ENCODE measurements at regions not wholly inside any gene's neighbourhood (a gene's known extent, or its start where the extent isn't known, plus 50 kb on each side); places are given as distances from the start of the nearest gene placed in this dataset.

DNA sequence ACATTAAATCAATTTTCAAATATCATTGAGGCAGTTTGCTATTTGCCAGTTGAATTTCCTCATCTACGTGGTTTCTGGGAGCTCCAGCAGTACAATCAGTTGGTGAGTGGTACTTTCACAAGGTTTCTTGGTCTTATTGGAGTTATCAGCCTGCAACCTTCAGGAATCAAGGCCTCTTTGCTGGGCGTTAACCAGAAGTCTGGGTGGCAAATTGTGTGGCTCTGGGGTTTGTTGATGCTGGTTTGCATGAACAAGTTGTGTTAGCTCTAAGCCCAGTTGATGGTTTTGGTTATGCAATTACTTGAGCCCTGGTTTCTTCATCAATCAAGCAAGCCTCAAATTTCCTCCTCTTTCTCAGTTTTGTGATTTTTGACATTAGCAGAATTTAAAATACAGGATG is 152.9 kb upstream of the ANKRD55 start:
- Mint-ChIP-seq H3K36me3 (no peaks in the 10 kb centered on the region), H3K9me3 (no peaks in the 10 kb centered on the region), H3K27me3 (no peaks in the 10 kb centered on the region), H3K4me3 (no peak overlapping the region), H3K4me1 (no peaks in the 10 kb centered on the region), H3K27ac (no peak overlapping the region)
- WGBS (ENCODE audit: insufficient coverage), result 100% methylated on average over 1 of the region's 2 CpGs
- peaks cover 0 to 16% of the 10 kb centered on the region in 2 experiments for H3K27me3 ChIP-seq (replicated peaks in 1 of 2; ENCODE audit: control insufficient read depth in 2 of 2, extremely low read depth in 1 of 2, insufficient read depth in 2 of 2, low read length in 1 of 2)
- ATAC-seq (replicated peaks in 1 of 4) (no peak), DNase-seq (no peak)
- H3K4me1 ChIP-seq (ENCODE audit: control insufficient read depth in 1 of 2, extremely low read depth in 1 of 2, insufficient read depth in 2 of 2, low read length in 2 of 2), result no peaks in the 10 kb centered on the region
- ChIA-PET POLR2A (no interaction called here), CTCF (no interaction called here)
- no peaks in the 10 kb centered on the region for H3K36me3 ChIP-seq (ENCODE audit: control insufficient read depth in 2 of 2, extremely low read depth in 1 of 2, insufficient read depth in 1 of 2, low read length in 1 of 2)
- H3K4me3 ChIP-seq (ENCODE audit: control insufficient read depth in 1 of 2, extremely low read depth in 1 of 2, low read length in 1 of 2), result no peak overlapping the region
- H3K27ac ChIP-seq (ENCODE audit: low read length), result no peak overlapping the region
- H3K9me3 ChIP-seq, result no peaks in the 10 kb centered on the region

GRCh38 chr5:56384186-56384585 is 151.1 kb upstream of the ANKRD55 start:
- ATAC-seq (replicated peaks in 1 of 4) (no peak), DNase-seq (no peak)
- 89% methylated on average over 12 of the region's 12 CpGs for WGBS (ENCODE audit: insufficient coverage)
- H3K9me3 Mint-ChIP-seq, result no peaks in the 10 kb centered on the region
- no peaks in the 10 kb centered on the region for H3K36me3 ChIP-seq (ENCODE audit: control insufficient read depth in 2 of 2, extremely low read depth in 1 of 2, insufficient read depth in 1 of 2, low read length in 1 of 2)
- H3K4me1 ChIP-seq (ENCODE audit: control insufficient read depth in 1 of 2, extremely low read depth in 1 of 2, insufficient read depth in 2 of 2, low read length in 2 of 2), result no peaks in the 10 kb centered on the region
- POLR2A ChIA-PET, result interaction anchor here in 1 of 2 donors (0.7 kb wide), 1 partner anchor 21 kb away, joined by 3 read pairs; no protein-coding TSS in a partner anchor
- H3K36me3 Mint-ChIP-seq, result no peaks in the 10 kb centered on the region
- H3K9me3 ChIP-seq, result no peaks in the 10 kb centered on the region
- no peaks in the 10 kb centered on the region for H3K27me3 Mint-ChIP-seq
- H3K27ac ChIP-seq (ENCODE audit: low read length), result no peak overlapping the region
- no peak overlapping the region for H3K4me3 ChIP-seq (ENCODE audit: control insufficient read depth in 1 of 2, extremely low read depth in 1 of 2, low read length in 1 of 2)
- peaks cover 0 to 7% of the 10 kb centered on the region in 2 experiments for H3K27me3 ChIP-seq (replicated peaks in 1 of 2; ENCODE audit: control insufficient read depth in 2 of 2, extremely low read depth in 1 of 2, insufficient read depth in 2 of 2, low read length in 1 of 2)
- no peaks in the 10 kb centered on the region for H3K4me1 Mint-ChIP-seq
- H3K27ac Mint-ChIP-seq, result no peak overlapping the region
- no peak overlapping the region for H3K4me3 Mint-ChIP-seq
- CTCF ChIA-PET, result no interaction called here

DNA sequence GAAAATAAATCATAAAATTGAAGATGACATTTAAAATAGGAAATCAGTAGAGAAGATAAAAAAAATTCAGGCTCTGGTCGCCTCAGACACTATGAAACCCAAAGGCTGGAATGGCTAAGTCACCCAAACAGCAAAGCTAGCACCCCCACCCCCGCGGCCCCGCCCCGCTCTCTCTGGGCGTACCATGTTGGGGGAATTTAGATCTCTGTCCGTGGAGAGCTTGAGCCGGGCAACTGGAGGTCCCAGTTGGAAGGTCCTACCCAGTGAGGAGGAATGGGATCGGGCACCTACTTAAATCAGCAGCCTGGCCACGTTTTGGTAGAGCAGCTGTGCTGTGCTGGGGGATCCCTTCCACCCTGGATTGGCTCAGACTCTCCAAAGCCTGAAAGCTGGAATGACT is 150.6 kb upstream of the ANKRD55 start:
- Mint-ChIP-seq H3K4me1 (no peaks in the 10 kb centered on the region), H3K9me3 (no peaks in the 10 kb centered on the region), H3K36me3 (no peaks in the 10 kb centered on the region), H3K27ac (no peak overlapping the region), H3K27me3 (no peaks in the 10 kb centered on the region), H3K4me3 (no peak overlapping the region)
- 92% methylated on average over 3 of the region's 10 CpGs for WGBS (ENCODE audit: insufficient coverage)
- Histone ChIP-seq H3K27ac (ENCODE audit: low read length) (no peak overlapping the region), H3K4me1 (ENCODE audit: control insufficient read depth in 1 of 2, extremely low read depth in 1 of 2, insufficient read depth in 2 of 2, low read length in 2 of 2) (no peaks in the 10 kb centered on the region), H3K27me3 (replicated peaks in 1 of 2; ENCODE audit: control insufficient read depth in 2 of 2, extremely low read depth in 1 of 2, insufficient read depth in 2 of 2, low read length in 1 of 2) (peaks cover 0 to 7% of the 10 kb centered on the region in 2 experiments), H3K36me3 (ENCODE audit: control insufficient read depth in 2 of 2, extremely low read depth in 1 of 2, insufficient read depth in 1 of 2, low read length in 1 of 2) (no peaks in the 10 kb centered on the region), H3K9me3 (no peaks in the 10 kb centered on the region), H3K4me3 (ENCODE audit: control insufficient read depth in 1 of 2, extremely low read depth in 1 of 2, low read length in 1 of 2) (no peak overlapping the region)
- ChIA-PET POLR2A (no interaction called here), CTCF (no interaction called here)
- DNase-seq (no peak), ATAC-seq (replicated peaks in 1 of 4) (no peak)

GRCh38 chr5:56382896-56383295 is 149.8 kb upstream of the ANKRD55 start:
- ATAC-seq (replicated peaks in 1 of 4), result no peak
- H3K27ac Mint-ChIP-seq, result no peak overlapping the region

GRCh38 chr5:56377573-56377972 is 144.4 kb upstream of the ANKRD55 start:
- no peaks in the 10 kb centered on the region for H3K4me1 Mint-ChIP-seq
- H3K27ac Mint-ChIP-seq, result no peak overlapping the region
- no peak for DNase-seq
- H3K36me3 Mint-ChIP-seq, result no peaks in the 10 kb centered on the region
- H3K9me3 Mint-ChIP-seq, result peaks cover 0 to 4% (median 0%) of the 10 kb centered on the region in 3 donors
- no peak overlapping the region for H3K27ac ChIP-seq (ENCODE audit: low read length)
- no peak overlapping the region for H3K4me3 Mint-ChIP-seq
- H3K9me3 ChIP-seq, result no peaks in the 10 kb centered on the region
- H3K36me3 ChIP-seq (ENCODE audit: control insufficient read depth in 2 of 2, extremely low read depth in 1 of 2, insufficient read depth in 1 of 2, low read length in 1 of 2), result no peaks in the 10 kb centered on the region
- H3K4me1 ChIP-seq (ENCODE audit: control insufficient read depth in 1 of 2, extremely low read depth in 1 of 2, insufficient read depth in 2 of 2, low read length in 2 of 2), result no peaks in the 10 kb centered on the region
- no peak overlapping the region for H3K4me3 ChIP-seq (ENCODE audit: control insufficient read depth in 1 of 2, extremely low read depth in 1 of 2, low read length in 1 of 2)
- H3K27me3 ChIP-seq (replicated peaks in 1 of 2; ENCODE audit: control insufficient read depth in 2 of 2, extremely low read depth in 1 of 2, insufficient read depth in 2 of 2, low read length in 1 of 2), result peaks cover 0 to 3% of the 10 kb centered on the region in 2 experiments
- ATAC-seq (replicated peaks in 1 of 4), result no peak
- H3K27me3 Mint-ChIP-seq, result no peaks in the 10 kb centered on the region
- POLR2A ChIA-PET, result no interaction called here
- CTCF ChIA-PET, result no interaction called here

More at GRCh38 chr5:56382896-56383295, 149.8 kb upstream of the ANKRD55 start:
- H3K9me3 ChIP-seq, result no peaks in the 10 kb centered on the region
- peaks cover 0 to 7% of the 10 kb centered on the region in 2 experiments for H3K27me3 ChIP-seq (replicated peaks in 1 of 2; ENCODE audit: control insufficient read depth in 2 of 2, extremely low read depth in 1 of 2, insufficient read depth in 2 of 2, low read length in 1 of 2)
- no peaks in the 10 kb centered on the region for H3K27me3 Mint-ChIP-seq
- ChIA-PET CTCF (no interaction called here), POLR2A (no interaction called here)
- DNase-seq, result no peak
- no peak overlapping the region for H3K27ac ChIP-seq (ENCODE audit: low read length)
- H3K4me1 Mint-ChIP-seq, result no peaks in the 10 kb centered on the region
- no peaks in the 10 kb centered on the region for H3K36me3 ChIP-seq (ENCODE audit: control insufficient read depth in 2 of 2, extremely low read depth in 1 of 2, insufficient read depth in 1 of 2, low read length in 1 of 2)
- no peaks in the 10 kb centered on the region for H3K4me1 ChIP-seq (ENCODE audit: control insufficient read depth in 1 of 2, extremely low read depth in 1 of 2, insufficient read depth in 2 of 2, low read length in 2 of 2)
- 40% methylated on average over 1 of the region's 1 CpG for WGBS (ENCODE audit: insufficient coverage)
- H3K9me3 Mint-ChIP-seq, result no peaks in the 10 kb centered on the region
- H3K36me3 Mint-ChIP-seq, result no peaks in the 10 kb centered on the region
- no peak overlapping the region for H3K4me3 ChIP-seq (ENCODE audit: control insufficient read depth in 1 of 2, extremely low read depth in 1 of 2, low read length in 1 of 2)
- H3K4me3 Mint-ChIP-seq, result no peak overlapping the region

- H3K27me3 Mint-ChIP-seq, result no peaks in the 10 kb centered on the region
- no CpG with 5 or more reads among the region's 2 CpGs for WGBS (ENCODE audit: insufficient coverage)
- Histone ChIP-seq H3K4me3 (ENCODE audit: control insufficient read depth in 1 of 2, extremely low read depth in 1 of 2, low read length in 1 of 2) (no peak overlapping the region), H3K9me3 (no peaks in the 10 kb centered on the region), H3K27me3 (replicated peaks in 1 of 2; ENCODE audit: control insufficient read depth in 2 of 2, extremely low read depth in 1 of 2, insufficient read depth in 2 of 2, low read length in 1 of 2) (peaks cover 0 to 3% of the 10 kb centered on the region in 2 experiments), H3K4me1 (ENCODE audit: control insufficient read depth in 1 of 2, extremely low read depth in 1 of 2, insufficient read depth in 2 of 2, low read length in 2 of 2) (no peaks in the 10 kb centered on the region), H3K36me3 (ENCODE audit: control insufficient read depth in 2 of 2, extremely low read depth in 1 of 2, insufficient read depth in 1 of 2, low read length in 1 of 2) (no peaks in the 10 kb centered on the region), H3K27ac (ENCODE audit: low read length) (no peak overlapping the region)
- no peaks in the 10 kb centered on the region for H3K4me1 Mint-ChIP-seq
- H3K4me3 Mint-ChIP-seq, result no peak overlapping the region
- no peaks in the 10 kb centered on the region for H3K36me3 Mint-ChIP-seq
- ATAC-seq (replicated peaks in 1 of 4) (no peak), DNase-seq (no peak)
- no peak overlapping the region for H3K27ac Mint-ChIP-seq
- H3K9me3 Mint-ChIP-seq, result peaks cover 0 to 4% (median 0%) of the 10 kb centered on the region in 3 donors
- POLR2A ChIA-PET, result no interaction called here
- CTCF ChIA-PET, result no interaction called here
Observed at GRCh38 chr5:56376128-56376527, 143.0 kb upstream of the ANKRD55 start.

GRCh38 chr5:56375011-56375410 is 141.9 kb upstream of the ANKRD55 start:
- WGBS (ENCODE audit: insufficient coverage), result 76% methylated on average over 5 of the region's 5 CpGs
- no peak overlapping the region for H3K4me3 Mint-ChIP-seq
- POLR2A ChIA-PET, result no interaction called here
- CTCF ChIA-PET, result no interaction called here
- Histone ChIP-seq H3K36me3 (ENCODE audit: control insufficient read depth in 2 of 2, extremely low read depth in 1 of 2, insufficient read depth in 1 of 2, low read length in 1 of 2) (no peaks in the 10 kb centered on the region), H3K4me1 (ENCODE audit: control insufficient read depth in 1 of 2, extremely low read depth in 1 of 2, insufficient read depth in 2 of 2, low read length in 2 of 2) (no peaks in the 10 kb centered on the region), H3K27ac (ENCODE audit: low read length) (no peak overlapping the region), H3K9me3 (no peaks in the 10 kb centered on the region), H3K27me3 (replicated peaks in 1 of 2; ENCODE audit: control insufficient read depth in 2 of 2, extremely low read depth in 1 of 2, insufficient read depth in 2 of 2, low read length in 1 of 2) (peaks cover 0 to 3% of the 10 kb centered on the region in 2 experiments), H3K4me3 (ENCODE audit: control insufficient read depth in 1 of 2, extremely low read depth in 1 of 2, low read length in 1 of 2) (no peak overlapping the region)
- DNase-seq, result no peak
- no peak for ATAC-seq (replicated peaks in 1 of 4)
- H3K4me1 Mint-ChIP-seq, result no peaks in the 10 kb centered on the region
- H3K9me3 Mint-ChIP-seq, result peaks cover 0 to 4% (median 0%) of the 10 kb centered on the region in 3 donors
- no peak overlapping the region for H3K27ac Mint-ChIP-seq
- H3K27me3 Mint-ChIP-seq, result no peaks in the 10 kb centered on the region
- no peaks in the 10 kb centered on the region for H3K36me3 Mint-ChIP-seq
